ENCODE measurements at regions not wholly inside any gene's neighbourhood (a gene's known extent, or its start where the extent isn't known, plus 50 kb on each side); places are given as distances from the start of the nearest gene placed in this dataset.

DNA sequence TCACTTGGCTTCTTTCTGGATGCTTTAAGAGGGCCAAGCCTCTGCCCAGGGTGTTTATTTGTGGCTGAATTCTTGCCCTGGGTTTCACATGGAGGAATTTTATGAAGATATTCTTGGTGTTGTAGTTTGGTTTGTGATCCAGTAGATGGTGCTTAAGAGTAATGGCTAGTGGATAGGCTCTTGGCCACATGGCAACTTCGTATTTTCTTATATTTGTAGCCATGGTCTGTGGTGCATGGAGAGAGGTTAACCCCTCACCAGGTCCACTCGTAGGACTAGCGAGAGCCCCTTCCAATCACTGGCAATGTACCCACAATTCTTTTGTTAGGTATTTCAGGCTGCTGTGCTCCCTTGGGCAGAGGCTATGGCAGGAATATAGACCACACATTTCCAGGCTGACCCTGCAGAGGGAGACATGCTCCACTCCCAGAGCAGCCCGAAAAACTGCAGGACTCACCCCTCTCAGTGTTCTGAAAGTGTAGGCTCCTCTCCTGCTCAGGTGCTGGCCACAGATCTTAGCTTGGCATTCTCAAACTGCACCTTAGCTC lies 582.1 kb upstream of the SETBP1 start:
- no peak for TF ChIP-seq CTCF (IDR thresholded peaks at IDR 0.05 in 4 of 5, conservative IDR thresholded peaks at IDR 0.05 in 1 of 5)
- TF ChIP-seq POLR2A (IDR thresholded peaks at IDR 0.05): no peak
